GM20000 (cell line): ENCODE measurements at regions not wholly inside any gene's neighbourhood (a gene's known extent, or its start where the extent isn't known, plus 50 kb on each side); places are given as distances from the start of the nearest gene placed in this dataset.

Experiments used
- DNase-seq: peaks from one replicate; pipeline ENCODE4 v3.0.0; 2012; ENCODE audit warnings: low spot score
- TF ChIP-seq, protein P1 (sequence below): IDR thresholded peaks from 2 replicates; pipeline ENCODE4 v1.5.1; 2012; ENCODE audit warnings: mild to moderate bottlenecking, control low read depth; ENCODE audit errors: extremely low read depth, missing control alignments

DNA sequence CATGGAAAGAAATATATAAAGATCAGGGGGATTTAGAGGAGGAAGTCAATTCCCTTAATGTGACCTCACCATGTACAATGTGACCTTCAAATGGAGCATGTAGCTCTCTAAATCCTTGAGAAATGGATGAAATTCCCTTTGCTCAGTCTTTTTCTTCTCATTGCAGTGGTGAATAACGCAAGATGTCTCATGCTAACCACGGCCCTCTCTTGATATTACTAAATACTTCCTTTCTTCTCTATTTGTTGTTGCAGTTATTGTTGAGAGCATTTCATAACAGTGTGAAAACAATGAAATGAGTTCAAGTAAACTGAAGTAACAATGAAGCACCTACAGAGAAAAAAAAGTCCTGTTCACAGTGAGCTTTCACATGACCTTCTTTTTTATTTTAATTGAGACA is 55.6 kb downstream of the ZNF281 start:
- TF ChIP-seq, protein P1, sequence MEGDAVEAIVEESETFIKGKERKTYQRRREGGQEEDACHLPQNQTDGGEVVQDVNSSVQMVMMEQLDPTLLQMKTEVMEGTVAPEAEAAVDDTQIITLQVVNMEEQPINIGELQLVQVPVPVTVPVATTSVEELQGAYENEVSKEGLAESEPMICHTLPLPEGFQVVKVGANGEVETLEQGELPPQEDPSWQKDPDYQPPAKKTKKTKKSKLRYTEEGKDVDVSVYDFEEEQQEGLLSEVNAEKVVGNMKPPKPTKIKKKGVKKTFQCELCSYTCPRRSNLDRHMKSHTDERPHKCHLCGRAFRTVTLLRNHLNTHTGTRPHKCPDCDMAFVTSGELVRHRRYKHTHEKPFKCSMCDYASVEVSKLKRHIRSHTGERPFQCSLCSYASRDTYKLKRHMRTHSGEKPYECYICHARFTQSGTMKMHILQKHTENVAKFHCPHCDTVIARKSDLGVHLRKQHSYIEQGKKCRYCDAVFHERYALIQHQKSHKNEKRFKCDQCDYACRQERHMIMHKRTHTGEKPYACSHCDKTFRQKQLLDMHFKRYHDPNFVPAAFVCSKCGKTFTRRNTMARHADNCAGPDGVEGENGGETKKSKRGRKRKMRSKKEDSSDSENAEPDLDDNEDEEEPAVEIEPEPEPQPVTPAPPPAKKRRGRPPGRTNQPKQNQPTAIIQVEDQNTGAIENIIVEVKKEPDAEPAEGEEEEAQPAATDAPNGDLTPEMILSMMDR, result no peak
- peak; percentile 25 for DNase-seq

DNA sequence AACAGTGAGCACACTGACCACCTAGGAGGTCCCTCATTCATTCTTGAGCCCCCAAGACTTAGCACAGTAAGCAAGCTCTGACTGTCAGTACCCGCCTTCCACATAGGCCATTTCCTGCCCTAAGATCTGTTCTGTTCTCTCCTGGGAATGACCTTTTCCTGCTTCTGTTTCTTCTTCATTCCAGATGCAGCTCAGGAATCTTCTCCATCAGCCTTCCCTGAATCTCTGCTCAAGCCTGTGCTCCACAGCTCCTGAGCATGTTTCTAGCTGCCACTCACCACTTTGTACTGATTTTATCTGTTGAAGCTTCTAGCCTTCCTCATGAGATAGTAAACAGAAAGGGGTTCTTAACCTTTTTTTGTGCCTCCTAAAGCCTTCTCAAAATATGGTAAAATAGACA is 56.6 kb downstream of the ZNF281 start:
- no peak for DNase-seq
- TF ChIP-seq, protein P1, result no peak

DNA sequence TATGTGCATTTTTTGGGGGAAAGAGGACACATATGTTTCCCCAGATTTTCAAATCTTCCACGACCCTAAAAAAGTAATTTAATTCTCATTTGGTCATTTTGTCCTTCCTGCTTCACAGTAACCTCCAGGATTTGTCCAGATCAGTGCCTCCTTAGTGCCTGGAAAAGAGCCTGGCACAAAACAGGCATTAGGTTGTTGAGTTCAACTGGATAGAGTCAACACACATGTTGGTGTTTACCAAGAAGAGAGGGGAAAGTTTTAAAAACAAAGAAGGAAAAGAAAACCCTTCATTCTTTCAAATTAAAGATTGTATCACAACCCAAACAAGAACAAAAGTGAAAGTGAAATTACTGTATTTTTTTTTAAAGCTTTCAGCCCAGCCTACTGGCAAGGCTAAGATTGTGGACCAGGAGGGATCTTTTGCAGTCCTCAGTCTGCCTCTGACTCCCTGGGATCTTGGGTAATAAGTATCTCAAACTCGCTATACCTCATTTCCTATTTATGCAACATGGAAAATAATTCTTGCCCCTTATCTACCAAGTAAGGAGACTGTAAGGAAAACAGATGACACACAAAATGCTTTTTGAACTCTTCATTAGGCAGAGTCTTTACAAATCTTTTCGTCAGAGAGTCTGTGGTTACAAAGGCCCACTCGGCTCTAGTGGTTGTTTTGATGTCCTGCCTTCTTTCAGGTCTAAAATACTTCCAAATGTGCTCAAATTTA is 57.8 kb downstream of the ZNF281 start:
- TF ChIP-seq, protein P1, result no peak
- DNase-seq, result peak; percentile 37

DNA sequence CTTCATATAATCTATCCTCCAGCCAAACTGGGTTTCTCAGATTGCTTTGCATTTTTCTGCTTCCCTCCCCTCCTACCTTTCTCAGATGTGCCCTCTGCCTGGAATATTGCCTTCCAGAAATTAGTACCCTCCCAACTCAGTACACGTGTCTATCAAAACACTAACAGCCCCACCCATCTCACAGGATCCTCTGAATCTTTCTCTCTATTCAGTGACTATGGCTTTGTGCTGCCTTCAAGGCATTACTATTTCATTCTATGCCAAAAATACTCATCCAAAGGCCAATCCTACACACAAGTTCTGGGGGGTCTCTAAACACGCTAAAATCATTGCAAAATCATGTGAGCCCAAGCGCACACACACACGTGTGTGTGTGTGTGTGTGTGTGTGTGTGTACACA is 58.4 kb downstream of the ZNF281 start:
- no peak for DNase-seq
- TF ChIP-seq, protein P1, result no peak

DNA sequence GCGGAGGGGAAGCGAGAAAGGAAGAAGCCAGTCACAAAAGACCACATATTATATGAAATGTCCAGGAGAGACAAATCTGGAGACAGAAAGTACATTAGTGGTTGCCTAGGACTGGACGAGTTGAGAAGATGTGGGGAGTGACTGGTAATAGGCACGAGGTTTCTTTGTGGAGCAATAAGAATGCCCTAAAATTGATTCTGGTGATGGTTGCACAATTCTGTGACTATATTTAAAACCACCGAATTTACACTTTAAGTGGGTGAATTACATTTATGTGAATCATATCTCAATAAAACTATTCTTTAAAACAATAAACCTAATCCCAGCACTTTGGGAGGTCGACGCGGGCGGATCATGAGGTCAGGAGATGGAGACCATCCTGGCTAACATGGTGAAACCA is 63.1 kb downstream of the ZNF281 start:
- DNase-seq, result no peak
- TF ChIP-seq, protein P1, result no peak

DNA sequence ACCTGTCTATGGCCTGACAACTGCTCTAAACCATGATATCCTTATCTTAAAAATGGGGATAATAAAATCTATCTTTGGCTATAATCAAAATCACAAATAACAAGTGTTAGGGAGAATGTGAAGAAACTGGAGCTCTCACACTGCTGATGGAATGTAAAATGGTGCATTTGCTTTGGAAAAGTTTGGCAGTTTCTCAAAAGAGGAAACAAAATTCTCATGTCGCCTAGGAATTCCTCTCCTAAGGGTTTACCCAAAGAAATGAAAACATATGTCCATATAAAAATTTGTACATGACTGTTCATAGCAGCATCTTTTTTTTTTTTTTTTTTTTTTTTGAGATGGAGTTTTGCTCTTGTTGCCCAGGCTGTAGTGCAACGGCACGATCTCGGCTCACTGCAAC is 64.3 kb downstream of the ZNF281 start:
- no peak for DNase-seq
- TF ChIP-seq, protein P1, result no peak

DNA sequence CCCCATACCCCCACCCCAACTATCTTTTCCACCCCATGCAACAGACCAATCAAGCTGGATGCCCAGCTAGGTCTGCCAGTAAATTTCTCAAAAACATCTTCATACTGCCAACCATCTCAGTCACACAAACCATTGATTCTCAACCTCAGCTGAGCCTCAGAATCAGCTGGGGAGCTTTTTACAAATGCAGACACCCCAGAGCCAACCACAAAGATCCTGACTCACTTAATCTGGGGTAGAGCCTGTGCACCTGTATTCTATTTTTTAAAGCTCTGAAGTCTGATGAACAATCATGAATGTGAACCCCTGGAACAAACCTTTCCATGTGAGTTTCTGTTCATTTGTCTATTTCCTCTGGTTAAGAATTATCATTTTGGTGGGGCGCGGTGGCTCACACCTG is 66.0 kb downstream of the ZNF281 start:
- no peak for DNase-seq
- TF ChIP-seq, protein P1, result no peak
